ENCODE measurements at regions not wholly inside any gene's neighbourhood (a gene's known extent, or its start where the extent isn't known, plus 50 kb on each side); places are given as distances from the start of the nearest gene placed in this dataset.

DNA sequence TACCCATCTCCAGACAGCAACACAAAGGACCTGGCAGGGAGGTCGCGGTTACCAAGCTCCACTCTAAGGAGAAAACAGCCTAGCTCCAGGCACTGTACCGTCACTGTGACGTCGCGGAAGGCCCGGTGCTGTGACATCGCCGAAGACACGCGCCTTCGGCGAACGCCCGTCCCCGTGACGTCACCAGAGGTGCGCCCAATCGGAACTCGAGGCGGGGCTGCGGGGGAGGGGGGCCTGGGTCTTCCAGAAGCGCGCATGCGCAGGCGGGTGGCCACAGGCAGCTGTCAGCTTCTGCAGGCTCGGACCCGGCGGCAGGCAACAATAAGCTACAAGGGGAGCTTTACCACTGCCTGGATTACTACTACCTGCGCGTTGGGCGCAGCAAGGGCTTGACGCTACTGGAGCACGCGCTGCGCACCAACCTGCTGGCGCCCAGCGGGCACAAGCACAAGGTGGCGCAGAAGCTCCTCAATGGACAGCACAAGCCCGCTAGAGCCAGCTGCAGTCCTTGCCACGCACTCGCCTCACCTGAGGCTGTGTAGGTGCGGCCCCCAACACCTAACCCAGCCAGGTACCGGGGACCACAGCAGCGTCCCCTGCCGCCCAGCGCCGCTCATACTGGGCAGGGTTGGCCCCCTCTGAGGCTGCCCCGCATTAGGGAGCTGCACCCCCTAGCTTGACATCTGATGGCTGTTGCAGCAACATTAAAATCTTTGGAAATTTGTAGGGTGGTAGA is 208.4 kb downstream of the TPST1 start:
- H3K27me3 ChIP-seq = no peaks in the 10 kb centered on the region
- DNase-seq (ENCODE audit: low read depth in 1 of 2, low spot score in 1 of 2) = peak; percentile 89 to 91

DNA sequence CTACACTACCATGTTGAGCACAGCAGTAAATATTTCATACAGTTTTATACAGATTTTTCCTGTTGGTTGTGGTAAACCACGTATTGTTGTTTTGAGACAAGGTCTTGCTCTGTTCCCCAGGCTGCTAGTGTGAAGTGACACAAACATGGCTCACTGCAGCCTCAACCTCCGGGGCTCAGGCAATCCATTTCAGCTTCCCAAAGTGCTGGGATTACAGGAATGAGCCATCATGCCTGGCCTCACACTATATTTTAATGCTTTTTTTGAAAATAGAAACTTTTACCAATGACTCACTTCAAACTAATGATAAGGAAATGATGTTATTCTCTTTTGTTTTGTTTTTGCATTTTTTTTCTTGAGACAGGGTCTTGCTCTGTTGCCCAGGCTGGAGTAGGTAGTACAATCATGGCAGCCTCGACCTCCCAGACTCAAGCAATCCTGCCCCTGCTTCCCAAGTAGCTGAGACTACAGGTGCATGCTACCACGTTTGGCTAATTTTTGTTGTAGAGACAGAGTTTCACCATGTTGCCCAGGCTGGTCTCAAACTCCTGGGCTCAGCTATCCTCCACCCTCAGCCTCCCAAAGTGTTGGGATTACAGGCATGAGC is 210.6 kb downstream of the TPST1 start:
- DNase-seq (ENCODE audit: low read depth in 1 of 2, low spot score in 1 of 2) = no peak
- H3K9me3 ChIP-seq (ENCODE audit: low read depth) = no peaks in the 10 kb centered on the region
- no peak overlapping the region for H3K4me3 ChIP-seq
- no peaks in the 10 kb centered on the region for H3K36me3 ChIP-seq
- H3K27me3 ChIP-seq = no peaks in the 10 kb centered on the region
- TF ChIP-seq, protein P1, sequence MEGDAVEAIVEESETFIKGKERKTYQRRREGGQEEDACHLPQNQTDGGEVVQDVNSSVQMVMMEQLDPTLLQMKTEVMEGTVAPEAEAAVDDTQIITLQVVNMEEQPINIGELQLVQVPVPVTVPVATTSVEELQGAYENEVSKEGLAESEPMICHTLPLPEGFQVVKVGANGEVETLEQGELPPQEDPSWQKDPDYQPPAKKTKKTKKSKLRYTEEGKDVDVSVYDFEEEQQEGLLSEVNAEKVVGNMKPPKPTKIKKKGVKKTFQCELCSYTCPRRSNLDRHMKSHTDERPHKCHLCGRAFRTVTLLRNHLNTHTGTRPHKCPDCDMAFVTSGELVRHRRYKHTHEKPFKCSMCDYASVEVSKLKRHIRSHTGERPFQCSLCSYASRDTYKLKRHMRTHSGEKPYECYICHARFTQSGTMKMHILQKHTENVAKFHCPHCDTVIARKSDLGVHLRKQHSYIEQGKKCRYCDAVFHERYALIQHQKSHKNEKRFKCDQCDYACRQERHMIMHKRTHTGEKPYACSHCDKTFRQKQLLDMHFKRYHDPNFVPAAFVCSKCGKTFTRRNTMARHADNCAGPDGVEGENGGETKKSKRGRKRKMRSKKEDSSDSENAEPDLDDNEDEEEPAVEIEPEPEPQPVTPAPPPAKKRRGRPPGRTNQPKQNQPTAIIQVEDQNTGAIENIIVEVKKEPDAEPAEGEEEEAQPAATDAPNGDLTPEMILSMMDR (IDR thresholded peaks at IDR 0.05; ENCODE audit: low read depth, low read length) = no peak
- H3K4me1 ChIP-seq (ENCODE audit: low read depth) = no peaks in the 10 kb centered on the region
- no peak overlapping the region for H3K27ac ChIP-seq

More for the DNA sequence above, 208.4 kb downstream of the TPST1 start:
- Histone ChIP-seq H3K4me3 (peak overlapping the region; percentile 32), H3K27ac (no peak overlapping the region), H3K36me3 (no peaks in the 10 kb centered on the region), H3K4me1 (ENCODE audit: low read depth) (no peaks in the 10 kb centered on the region), H3K9me3 (ENCODE audit: low read depth) (no peaks in the 10 kb centered on the region)
- TF ChIP-seq, protein P1 (IDR thresholded peaks at IDR 0.05; ENCODE audit: low read depth, low read length) = peak; percentile 56

DNA sequence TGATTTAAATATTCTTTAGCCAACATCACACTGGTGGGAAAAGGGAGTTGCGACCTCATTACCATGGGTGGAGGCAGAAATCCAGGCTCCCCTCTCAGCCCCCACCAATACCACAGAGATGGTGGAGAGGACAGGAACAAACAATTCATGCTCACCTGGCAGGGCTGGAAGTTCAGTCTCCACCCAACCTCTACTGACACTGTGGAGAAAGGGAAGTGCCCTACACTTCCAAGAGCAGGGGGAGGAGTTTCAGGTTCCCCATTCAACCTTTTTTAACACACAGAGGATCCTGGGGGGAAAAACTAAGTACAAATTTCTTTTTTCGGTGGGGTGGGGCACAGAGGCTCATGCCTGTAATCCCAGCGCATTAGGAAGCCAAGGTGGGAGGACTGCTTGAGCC is 210.1 kb upstream of the KCTD7 start:
- H3K9me3 ChIP-seq (ENCODE audit: low read depth) = no peaks in the 10 kb centered on the region
- TF ChIP-seq, protein P1 (IDR thresholded peaks at IDR 0.05; ENCODE audit: low read depth, low read length) = no peak

DNA sequence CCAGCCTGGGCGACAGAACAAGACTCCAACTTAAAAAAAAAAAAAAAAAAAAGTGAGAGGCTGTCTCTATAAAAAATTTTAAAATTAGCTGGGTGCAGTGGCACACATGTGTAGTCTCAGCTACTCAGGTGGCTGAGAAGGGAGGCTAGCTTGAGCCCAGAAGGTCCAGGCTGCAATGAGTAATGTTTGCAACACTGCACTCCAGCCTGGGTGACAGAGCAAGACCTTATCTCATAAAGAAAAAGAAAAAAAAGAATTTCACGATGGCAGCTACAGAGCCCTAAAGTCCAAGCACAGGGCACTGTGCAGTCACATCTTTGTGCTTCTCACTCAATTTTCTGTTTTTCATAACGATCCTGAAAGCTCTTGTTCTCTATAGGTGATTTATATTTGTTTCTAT is 209.5 kb upstream of the KCTD7 start:
- no peak overlapping the region for H3K4me3 ChIP-seq
- no peaks in the 10 kb centered on the region for H3K9me3 ChIP-seq (ENCODE audit: low read depth)
- no peaks in the 10 kb centered on the region for H3K4me1 ChIP-seq (ENCODE audit: low read depth)
- no peak overlapping the region for H3K27ac ChIP-seq
- no peaks in the 10 kb centered on the region for H3K36me3 ChIP-seq
- H3K27me3 ChIP-seq = no peaks in the 10 kb centered on the region
- DNase-seq (ENCODE audit: low read depth in 1 of 2, low spot score in 1 of 2) = peak in 1 of 2 donors; percentile 30
- TF ChIP-seq, protein P1 (IDR thresholded peaks at IDR 0.05; ENCODE audit: low read depth, low read length) = no peak

More for the DNA sequence above, 210.1 kb upstream of the KCTD7 start:
- no peak overlapping the region for H3K27ac ChIP-seq
- no peak for DNase-seq (ENCODE audit: low read depth in 1 of 2, low spot score in 1 of 2)
- H3K4me3 ChIP-seq = no peak overlapping the region
- no peaks in the 10 kb centered on the region for H3K36me3 ChIP-seq
- H3K27me3 ChIP-seq = no peaks in the 10 kb centered on the region
- no peaks in the 10 kb centered on the region for H3K4me1 ChIP-seq (ENCODE audit: low read depth)

DNA sequence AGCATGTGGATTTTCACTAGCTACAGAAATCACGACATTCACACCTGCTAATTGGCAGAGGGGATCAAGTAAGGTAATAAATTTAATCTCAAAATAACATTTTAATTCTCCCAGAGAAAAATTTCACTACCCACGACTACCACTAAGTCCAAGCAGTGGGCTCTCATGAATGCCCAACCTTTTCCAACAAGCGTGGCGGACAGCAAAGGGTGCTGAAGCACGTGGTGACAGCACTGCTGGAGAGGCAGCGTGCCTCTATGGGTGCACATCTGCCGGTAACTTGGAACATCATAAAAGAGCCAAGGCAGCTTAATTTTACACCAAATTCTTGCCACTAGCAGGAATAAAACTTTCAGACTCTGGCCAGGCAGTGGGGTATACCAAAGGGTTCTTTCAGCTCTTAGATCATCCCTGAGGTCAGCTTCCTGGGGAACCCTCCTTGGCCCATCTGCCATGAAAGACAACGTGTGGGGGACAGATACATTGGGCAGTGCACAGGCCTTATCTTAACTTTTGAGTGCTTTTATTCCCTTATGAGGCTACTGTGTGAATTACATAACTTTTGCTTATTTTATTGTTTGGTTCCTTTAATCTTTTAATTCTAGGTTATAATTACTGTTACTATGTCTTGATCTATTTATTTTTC is 206.7 kb upstream of the KCTD7 start:
- TF ChIP-seq, protein P1 (IDR thresholded peaks at IDR 0.05; ENCODE audit: low read depth, low read length) = no peak
- DNase-seq (ENCODE audit: low read depth in 1 of 2, low spot score in 1 of 2) = peak in 1 of 2 donors; percentile 8
- H3K9me3 ChIP-seq (ENCODE audit: low read depth) = no peaks in the 10 kb centered on the region

More for the DNA sequence above, 206.7 kb upstream of the KCTD7 start:
- H3K36me3 ChIP-seq = no peaks in the 10 kb centered on the region
- H3K27ac ChIP-seq = no peak overlapping the region
- H3K4me3 ChIP-seq = no peak overlapping the region
- H3K4me1 ChIP-seq (ENCODE audit: low read depth) = no peaks in the 10 kb centered on the region
- H3K27me3 ChIP-seq = no peaks in the 10 kb centered on the region
